Adrenal gland (tissue), 5 donors: ENCODE measurements at regions not wholly inside any gene's neighbourhood (a gene's known extent, or its start where the extent isn't known, plus 50 kb on each side); places are given as distances from the start of the nearest gene placed in this dataset.

Experiments used
- CTCF ChIP-seq, 6 experiments: fragments of 450-650 bp in 4 of 6; fragments of 200-600 bp in 2 of 6; sonication (generic) in 1 of 6; IDR thresholded peaks; 1 replicate in 5 of 6; 2 replicates in 1 of 6; pipeline versions ENCODE4 v1.5.1 to v1.8.0; 2016 to 2021; ENCODE audit warnings: antibody characterized with exemption in 6 of 6, mild to moderate bottlenecking in 2 of 6, moderate library complexity in 1 of 6
- POLR2A ChIP-seq, 2 donors: fragments of 450-650 bp; IDR thresholded peaks; one replicate each; pipeline ENCODE4 v1.6.1; 2017; ENCODE audit warnings: antibody characterized with exemption in 2 of 2, mild to moderate bottlenecking in 2 of 2, moderate library complexity in 1 of 2
- donor health status: DM: no; HTN: no; CAD: no.

- TF ChIP-seq CTCF (IDR thresholded peaks at IDR 0.05) (no peak), POLR2A (IDR thresholded peaks at IDR 0.05) (no peak)
Observed at GRCh38 chr18:77807650-77808049, 558.0 kb downstream of the GALR1 start.
